ENCODE measurements at regions not wholly inside any gene's neighbourhood (a gene's known extent, or its start where the extent isn't known, plus 50 kb on each side); places are given as distances from the start of the nearest gene placed in this dataset.

GRCh38 chr6:156685823-156686222 lies 91.4 kb upstream of the ARID1B start:
- no peak for TF ChIP-seq CTCF (IDR thresholded peaks at IDR 0.05)
- no peak for TF ChIP-seq POLR2A (IDR thresholded peaks at IDR 0.05)
